ENCODE measurements at regions not wholly inside any gene's neighbourhood (a gene's known extent, or its start where the extent isn't known, plus 50 kb on each side); places are given as distances from the start of the nearest gene placed in this dataset. TPM values are rescaled to one million over a fixed set of nuclear protein-coding genes. Genes with fewer than 3 reads are reported as not detected.

DNA sequence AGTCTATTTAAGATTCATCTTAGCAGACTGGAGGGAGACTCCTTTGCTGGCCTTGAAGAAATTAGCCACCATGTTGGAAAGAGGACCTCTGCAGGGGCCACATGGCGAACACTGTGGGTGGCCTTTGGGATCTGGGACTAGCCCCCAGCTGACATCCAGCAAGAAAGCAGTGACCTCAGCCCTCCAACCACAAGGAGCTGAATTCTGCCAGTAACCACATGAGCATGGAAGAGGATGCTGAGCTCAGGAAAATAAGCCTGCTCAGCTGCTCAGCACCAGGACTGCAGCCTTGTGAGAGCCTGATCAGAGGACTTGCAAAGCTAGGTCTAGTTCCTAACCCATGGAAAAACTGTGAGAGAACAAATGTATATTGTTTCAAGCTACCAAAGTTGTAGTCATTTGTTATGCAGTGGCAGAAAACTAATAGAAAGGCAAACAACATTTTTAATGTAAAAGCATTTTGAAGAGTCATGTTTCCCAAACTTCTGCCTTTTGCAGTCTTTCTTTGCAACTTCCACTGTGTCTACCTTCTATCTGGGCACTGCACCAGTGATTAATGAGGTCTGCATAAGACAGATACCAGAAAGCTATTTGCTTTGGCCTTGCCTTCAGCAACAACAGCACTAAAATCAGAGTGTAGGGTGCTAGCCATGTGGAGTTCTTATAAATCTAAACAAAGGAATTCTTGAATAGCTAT lies 183.7 kb downstream of the FGFR2 start:
- no peak for DNase-seq (ENCODE audit: low read depth)

DNA sequence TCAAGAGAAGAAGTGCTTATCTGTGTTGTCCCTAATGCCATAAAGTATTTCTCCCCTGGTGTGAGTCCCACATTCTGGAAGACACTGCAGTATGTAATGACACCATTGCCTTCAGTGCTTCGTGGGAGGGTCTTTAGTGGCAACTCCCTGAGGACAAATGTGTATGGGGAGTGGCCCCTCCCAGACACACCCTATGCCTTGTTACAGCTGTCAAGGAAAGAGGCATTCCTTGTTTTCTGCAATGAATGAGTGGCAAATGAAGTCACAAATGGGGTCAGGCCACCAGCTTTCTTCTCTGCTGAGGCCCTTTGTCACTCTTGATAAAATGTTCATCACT lies 183.2 kb downstream of the FGFR2 start:
- DNase-seq (ENCODE audit: low read depth), result no peak

- no peak for DNase-seq (ENCODE audit: low read depth)
Observed at GRCh38 chr10:121416071-121416470, 182.2 kb downstream of the FGFR2 start.

DNA sequence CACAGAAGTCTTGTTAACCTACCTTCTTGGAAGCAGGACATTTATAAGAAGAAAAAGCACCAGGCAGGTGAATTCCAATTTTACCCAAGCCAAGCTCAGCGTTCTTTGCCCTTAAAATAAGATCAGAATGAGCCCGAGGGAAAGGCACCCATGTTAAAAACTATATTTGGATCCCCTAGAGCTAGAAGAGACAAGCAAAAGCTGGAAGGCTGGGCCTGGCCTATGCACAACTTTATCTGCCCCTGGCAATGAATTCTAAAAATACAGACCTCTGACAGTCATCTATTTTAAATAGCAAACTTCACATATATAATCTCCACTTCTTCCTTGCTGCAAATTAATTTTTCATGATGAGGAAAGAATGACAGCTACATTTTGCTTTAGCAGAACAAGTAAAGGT lies 180.9 kb downstream of the FGFR2 start:
- DNase-seq (ENCODE audit: low read depth), result no peak

GRCh38 chr10:121418126-121418777 lies 180.0 kb downstream of the FGFR2 start:
- DNase-seq (ENCODE audit: low read depth), result peak; percentile 5

- no peak for DNase-seq (ENCODE audit: low read depth)
Observed at GRCh38 chr10:121420006-121420405, 178.2 kb downstream of the FGFR2 start.

DNA sequence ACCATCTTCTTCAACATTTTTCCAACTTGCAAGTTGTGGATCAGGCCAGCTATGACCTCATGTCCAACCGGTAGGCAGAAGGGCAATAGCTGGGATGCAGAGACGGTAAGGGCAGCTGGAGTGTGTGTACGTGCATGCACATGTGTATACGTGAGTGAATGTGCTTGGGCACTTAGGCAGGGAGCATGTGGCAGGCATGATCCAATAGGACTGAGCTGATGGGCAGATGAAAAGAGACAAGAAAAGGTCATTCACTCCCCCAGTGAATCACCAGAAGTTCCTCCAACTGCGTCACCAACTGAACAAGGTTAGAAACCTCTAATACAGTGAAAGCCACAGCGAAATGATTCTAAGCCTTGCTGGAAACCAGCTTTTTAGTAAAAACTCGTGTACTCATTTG lies 176.1 kb downstream of the FGFR2 start:
- no peak for DNase-seq (ENCODE audit: low read depth)

- DNase-seq (ENCODE audit: low read depth), result no peak
Observed at GRCh38 chr10:121425623-121426022, 172.6 kb downstream of the FGFR2 start.

DNA sequence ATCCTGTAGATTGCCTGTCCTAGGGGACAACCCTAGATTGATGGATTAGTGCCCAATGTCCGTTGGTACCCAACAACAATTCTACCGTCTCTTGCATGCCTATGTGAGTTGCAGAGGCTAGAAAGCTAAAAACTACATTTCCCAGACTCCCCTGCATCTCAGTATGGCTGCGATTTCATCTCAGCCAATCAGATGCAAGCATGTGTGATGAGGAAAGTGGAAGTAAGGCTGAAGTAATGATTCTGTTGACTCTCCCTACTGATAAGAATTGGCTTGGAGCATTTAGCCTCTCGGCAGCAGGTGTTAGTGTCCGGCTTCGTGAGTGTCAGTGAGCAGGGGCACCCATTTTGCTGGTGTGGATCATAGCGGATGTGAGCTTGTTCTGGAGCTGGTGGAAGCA lies 171.9 kb downstream of the FGFR2 start:
- peak; percentile 65 for DNase-seq (ENCODE audit: low read depth)

Small RNAs in the stretch of these regions (small RNA-seq; reads per million reads assigned to genes)
- not detected for gene RN7SKP167
